GM12878 (cell line): ENCODE measurements at regions not wholly inside any gene's neighbourhood (a gene's known extent, or its start where the extent isn't known, plus 50 kb on each side); places are given as distances from the start of the nearest gene placed in this dataset.

Source experiments
- ATAC-seq: fragments of 200-7000 bp; cut with Tn5 transposase; 3 replicates; pipeline ENCODE4 v1.9.1; 2020; ENCODE audit warnings: mild to moderate bottlenecking, moderate library complexity
- BruUV-seq: library from RNA; stranded (reverse); fragments of 400-500 nt; replicated peaks from 2 replicates; lab custom pipeline; 2021; lab: Mats Ljungman, UMichigan
- CTCF ChIA-PET: fragments of 300-600 bp; sonication (Branson Sonifier 250); formaldehyde crosslinking; extraction: SDS; loops from one replicate; lab custom pipeline; 2021; ENCODE audit warnings: inconsistent platforms; lab: Yijun Ruan, JAX
- POLR2A ChIA-PET: fragments of 350-600 bp; formaldehyde crosslinking; extraction: SDS; loops from one replicate; lab custom pipeline; 2021; ENCODE audit warnings: inconsistent platforms; lab: Charles Lee
- RAD21 ChIA-PET: fragments of 300-600 bp; sonication (Branson Sonifier 250); formaldehyde crosslinking; loops from one replicate; lab custom pipeline; 2023; ENCODE audit warnings: antibody characterized with exemption; ENCODE audit not compliant: unreplicated experiment; lab: Charles Lee
- SMC1A ChIA-PET: fragments of 300-600 bp; sonication (Branson Sonifier 250); formaldehyde crosslinking; loops from one replicate; lab custom pipeline; 2023; ENCODE audit not compliant: unreplicated experiment, uncharacterized antibody; lab: Charles Lee
- DNase-seq: peaks from one replicate; pipeline ENCODE4 v3.0.0-alpha.2; 2011; ENCODE audit warnings: low read depth, low spot score
- FAIRE-seq: peaks from 3 replicates; lab custom pipeline; 2011; peaks lifted over from hg19 to GRCh38; lab: Jason Lieb, UNC
- H2AFZ ChIP-seq: 2 replicates; pipeline ENCODE4 v1.6.0; 2011; ENCODE audit warnings: low read depth, low read length, control low read depth; ENCODE audit not compliant: control insufficient read depth
- H3K27ac ChIP-seq: 2 replicates; pipeline ENCODE4 v1.5.1; 2011; ENCODE audit warnings: control low read depth; ENCODE audit not compliant: control insufficient read depth, insufficient read depth
- H3K27me3 ChIP-seq, 2 experiments: replicated peaks in 1 of 2; 2 replicates each; pipeline versions ENCODE4 v1.6.0 to v1.6.1; 2011; ENCODE audit warnings: low read length in 1 of 2; ENCODE audit not compliant: control insufficient read depth in 2 of 2, insufficient read depth in 2 of 2
- H3K36me3 ChIP-seq, 2 experiments: 2 replicates each; pipeline ENCODE4 v1.5.1; 2011; ENCODE audit warnings: low read length in 1 of 2; ENCODE audit not compliant: control insufficient read depth in 2 of 2, insufficient read depth in 2 of 2
- H3K4me1 ChIP-seq: 2 replicates; pipeline ENCODE4 v1.6.1; 2011; ENCODE audit warnings: mild to moderate bottlenecking, low read length, moderate library complexity, mixed read lengths; ENCODE audit not compliant: control insufficient read depth, insufficient read depth
- H3K4me2 ChIP-seq: 2 replicates; pipeline ENCODE4 v1.6.0; 2011; ENCODE audit warnings: control low read depth; ENCODE audit not compliant: control insufficient read depth, insufficient read depth
- H3K4me3 ChIP-seq: fragments of 200-600 bp; sonication (generic); 2 replicates; pipeline ENCODE4 v1.5.1; 2016
- H3K79me2 ChIP-seq: 2 replicates; pipeline ENCODE4 v1.6.0; 2011; ENCODE audit warnings: low read length; ENCODE audit not compliant: control insufficient read depth, insufficient read depth
- H3K9ac ChIP-seq: 2 replicates; pipeline ENCODE4 v1.8.0; 2011; ENCODE audit warnings: low read length, control low read depth, mixed read lengths; ENCODE audit not compliant: control insufficient read depth, insufficient read depth
- H3K9me3 ChIP-seq: replicated peaks from 3 replicates; pipeline ENCODE4 v1.5.1; 2011; ENCODE audit warnings: mild to moderate bottlenecking, low read length; ENCODE audit not compliant: control insufficient read depth, insufficient read depth
- H4K20me1 ChIP-seq: 2 replicates; pipeline ENCODE4 v1.6.0; 2011; ENCODE audit not compliant: control insufficient read depth, insufficient read depth
- BCLAF1 ChIP-seq: fragments of 450-650 bp; IDR thresholded peaks from 2 replicates; pipeline ENCODE4 v1.6.1; 2017; ENCODE audit warnings: antibody characterized with exemption, mild to moderate bottlenecking, moderate library complexity
- NRF1 ChIP-seq: conservative IDR thresholded peaks from 2 replicates; pipeline ENCODE4 v1.6.1; 2011; ENCODE audit warnings: mild to moderate bottlenecking, low read depth, low read length, improper control_type of control experiment
- SMAD1 ChIP-seq: fragments of 450-650 bp; IDR thresholded peaks from 2 replicates; pipeline ENCODE4 v1.6.1; 2018; ENCODE audit warnings: mild to moderate bottlenecking, low read depth; ENCODE audit not compliant: partially characterized antibody
- TCF7 ChIP-seq: IDR thresholded peaks from 2 replicates; pipeline ENCODE4 v1.6.1; 2014; ENCODE audit warnings: antibody characterized with exemption, borderline replicate concordance
- ZBTB11 ChIP-seq: fragments of 450-650 bp; formaldehyde crosslinking; IDR thresholded peaks from 2 replicates; pipeline ENCODE4 v1.5.0; 2022; ENCODE audit warnings: mild to moderate bottlenecking, missing genetic modification characterization
- WGBS: methylation state at CpG from one replicate; pipeline ENCODE4 v1.1.6; 2016; ENCODE audit warnings: low lambda C conversion rate; ENCODE audit not compliant: insufficient replicate concordance, insufficient coverage; ENCODE audit errors: missing lambda C conversion rate; 5-methylcytosine and 5-hydroxymethylcytosine counted together
- in situ Hi-C: fragments of 300-500 bp; cut with MboI; formaldehyde crosslinking; loops from 9 replicates; pipeline ENCODE4 v1.14.3; 2018; ENCODE audit warnings: mixed read lengths
- intact Hi-C: fragments of 100-400 bp; cut with micrococcal nuclease; formaldehyde crosslinking; loops from one replicate; pipeline ENCODE4 v1.14.2; 2022; ENCODE audit not compliant: unreplicated experiment

- TF ChIP-seq ZBTB11 (CRISPR knock-in tag) = no peak
- TF ChIP-seq NRF1 = no peak
Measured at GRCh38 chr2:129738799-129739198, 240.7 kb upstream of the RAB6C start (continued).

- DNase-seq = no peak
- no peak overlapping the region for H3K4me3 ChIP-seq
- no peaks in the 10 kb centered on the region for H4K20me1 ChIP-seq
- ChIA-PET SMC1A (no interaction called here), RAD21 (no interaction called here), POLR2A (no interaction called here), CTCF (no interaction called here)
- no peak for FAIRE-seq
- no peaks in the 10 kb centered on the region for H3K79me2 ChIP-seq
- H3K9ac ChIP-seq = no peak overlapping the region
- in situ Hi-C loops (no loop called here), intact Hi-C loops (no loop called here)
- no peak overlapping the region for H3K4me2 ChIP-seq
- BruUV-seq = no TSS peak
- no peaks in the 10 kb centered on the region for H3K4me1 ChIP-seq
- no peak overlapping the region for H3K27ac ChIP-seq
- no peaks in the 10 kb centered on the region for H3K9me3 ChIP-seq
- WGBS = 33% methylated on average over 7 of the region's 7 CpGs
- H2AFZ ChIP-seq = no peak overlapping the region
- no peaks in the 10 kb centered on the region for H3K27me3 ChIP-seq
- no peaks in the 10 kb centered on the region for H3K36me3 ChIP-seq
- no peak for ATAC-seq
- TF ChIP-seq SMAD1 = no peak
- no peak for TF ChIP-seq TCF7
- no peak for TF ChIP-seq BCLAF1
Measured at GRCh38 chr2:129740504-129740903, 239.0 kb upstream of the RAB6C start.
